ENCODE measurements at regions not wholly inside any gene's neighbourhood (a gene's known extent, or its start where the extent isn't known, plus 50 kb on each side); places are given as distances from the start of the nearest gene placed in this dataset. TPM values are rescaled to one million over a fixed set of nuclear protein-coding genes. Genes with fewer than 3 reads are reported as not detected.

DNA sequence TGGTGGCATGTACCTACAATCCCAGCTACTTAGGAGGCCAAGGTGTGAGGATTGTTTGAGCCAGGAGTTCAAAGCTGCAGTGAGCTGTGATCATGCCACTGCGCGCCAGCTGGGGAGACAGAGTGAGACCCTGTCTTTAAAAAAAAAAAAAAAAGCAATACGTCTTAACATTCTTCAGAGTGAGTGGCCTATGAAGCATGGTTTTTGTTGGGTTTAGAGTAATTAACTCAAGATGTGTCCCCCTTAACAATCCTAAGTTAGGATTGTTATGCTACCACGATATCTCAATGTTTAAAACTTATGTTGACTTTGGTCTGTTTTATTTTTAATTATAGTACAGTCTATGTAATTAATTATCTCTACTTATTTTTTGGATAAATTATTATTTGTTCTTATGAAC lies 156.1 kb downstream of the HIPK3 start:
- no peak for DNase-seq (ENCODE audit: low read depth)
- TF ChIP-seq, protein P1, sequence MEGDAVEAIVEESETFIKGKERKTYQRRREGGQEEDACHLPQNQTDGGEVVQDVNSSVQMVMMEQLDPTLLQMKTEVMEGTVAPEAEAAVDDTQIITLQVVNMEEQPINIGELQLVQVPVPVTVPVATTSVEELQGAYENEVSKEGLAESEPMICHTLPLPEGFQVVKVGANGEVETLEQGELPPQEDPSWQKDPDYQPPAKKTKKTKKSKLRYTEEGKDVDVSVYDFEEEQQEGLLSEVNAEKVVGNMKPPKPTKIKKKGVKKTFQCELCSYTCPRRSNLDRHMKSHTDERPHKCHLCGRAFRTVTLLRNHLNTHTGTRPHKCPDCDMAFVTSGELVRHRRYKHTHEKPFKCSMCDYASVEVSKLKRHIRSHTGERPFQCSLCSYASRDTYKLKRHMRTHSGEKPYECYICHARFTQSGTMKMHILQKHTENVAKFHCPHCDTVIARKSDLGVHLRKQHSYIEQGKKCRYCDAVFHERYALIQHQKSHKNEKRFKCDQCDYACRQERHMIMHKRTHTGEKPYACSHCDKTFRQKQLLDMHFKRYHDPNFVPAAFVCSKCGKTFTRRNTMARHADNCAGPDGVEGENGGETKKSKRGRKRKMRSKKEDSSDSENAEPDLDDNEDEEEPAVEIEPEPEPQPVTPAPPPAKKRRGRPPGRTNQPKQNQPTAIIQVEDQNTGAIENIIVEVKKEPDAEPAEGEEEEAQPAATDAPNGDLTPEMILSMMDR (IDR thresholded peaks at IDR 0.05; ENCODE audit: insufficient read depth, low read length) = no peak

DNA sequence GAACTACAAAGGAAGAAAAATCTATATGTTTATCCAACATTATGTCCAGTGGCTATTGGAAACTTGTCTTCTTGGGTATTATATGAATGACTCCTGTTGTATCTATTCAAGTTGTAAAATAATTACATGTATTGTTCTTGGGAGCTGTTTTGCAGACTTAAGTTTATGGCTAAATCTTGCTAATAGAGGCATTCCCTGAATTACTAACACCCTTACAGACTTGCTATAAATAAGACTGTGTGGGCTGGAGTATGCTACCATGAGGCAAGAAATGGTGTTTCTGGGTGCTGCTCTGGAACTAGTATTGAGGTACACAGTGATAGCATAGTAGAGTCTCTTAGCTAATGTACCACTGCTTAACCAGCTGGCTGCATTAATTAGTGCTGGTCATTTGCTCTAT lies 155.1 kb downstream of the HIPK3 start:
- no peak for DNase-seq (ENCODE audit: low read depth)
- no peak overlapping the region for H3K4me3 ChIP-seq (ENCODE audit: low read depth, low read length)
- TF ChIP-seq, protein P1 (IDR thresholded peaks at IDR 0.05; ENCODE audit: insufficient read depth, low read length) = no peak

More for the DNA sequence above, 156.1 kb downstream of the HIPK3 start:
- no peak overlapping the region for H3K4me3 ChIP-seq (ENCODE audit: low read depth, low read length)

- no peak overlapping the region for H3K4me3 ChIP-seq (ENCODE audit: low read depth, low read length)
- no peak for DNase-seq (ENCODE audit: low read depth)
- TF ChIP-seq, protein P1 (IDR thresholded peaks at IDR 0.05; ENCODE audit: insufficient read depth, low read length) = no peak
Observed at GRCh38 chr11:33411751-33412150, 154.6 kb downstream of the HIPK3 start.

DNA sequence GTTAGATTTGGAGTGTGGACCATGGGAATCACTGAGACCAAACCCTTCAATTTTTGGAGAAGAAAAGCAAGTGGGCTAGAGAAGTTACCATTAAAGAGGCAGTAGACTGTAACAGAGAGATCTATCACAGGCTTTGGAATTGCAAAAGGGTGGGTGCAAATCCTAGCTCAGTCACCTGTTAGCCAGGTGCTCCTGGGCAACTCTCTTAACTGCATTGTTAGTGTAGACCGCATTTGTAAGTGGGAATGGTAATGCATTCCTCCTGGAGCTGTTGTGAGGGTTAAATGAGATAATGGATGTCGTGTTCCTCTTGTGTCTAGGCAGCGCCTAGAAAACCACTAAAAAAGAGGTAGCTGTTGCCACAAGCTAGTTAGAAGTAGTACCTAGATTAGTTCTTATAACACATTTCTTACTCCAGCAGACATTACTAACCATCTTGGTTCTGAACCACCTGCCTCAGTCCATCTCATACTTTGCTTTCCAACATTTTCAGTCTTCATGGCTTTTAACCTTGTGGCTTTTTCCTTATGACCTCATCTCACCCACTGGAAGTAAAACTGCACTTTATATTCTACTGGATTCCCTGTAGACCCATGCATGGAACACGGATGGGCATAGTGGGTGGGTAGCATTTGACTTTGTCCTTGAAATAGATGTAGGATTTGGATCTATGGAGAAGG lies 153.0 kb downstream of the HIPK3 start:
- no peak overlapping the region for H3K4me3 ChIP-seq (ENCODE audit: low read depth, low read length)
- no peak for DNase-seq (ENCODE audit: low read depth)
- TF ChIP-seq, protein P1 (IDR thresholded peaks at IDR 0.05; ENCODE audit: insufficient read depth, low read length) = no peak

Small RNAs in the stretch of these regions (small RNA-seq; reads per million reads assigned to genes)
- not detected for gene AL133399.1

Measured in fibroblast of the aortic adventitia (primary cell).